GM18858 (cell line): ENCODE measurements at regions not wholly inside any gene's neighbourhood (a gene's known extent, or its start where the extent isn't known, plus 50 kb on each side); places are given as distances from the start of the nearest gene placed in this dataset.

ENCODE experiments used
- ATAC-seq: cut with Tn5 transposase; IDR thresholded peaks from one replicate; pipeline ENCODE4 v1.9.1; 2021; ENCODE audit not compliant: unreplicated experiment

- no peak for ATAC-seq
Observed at GRCh38 chr9:129403779-129404620, 216.9 kb downstream of the C9orf50 start.

GRCh38 chr9:129402931-129403778, 217.7 kb downstream of the C9orf50 start:
- no peak for ATAC-seq

DNA sequence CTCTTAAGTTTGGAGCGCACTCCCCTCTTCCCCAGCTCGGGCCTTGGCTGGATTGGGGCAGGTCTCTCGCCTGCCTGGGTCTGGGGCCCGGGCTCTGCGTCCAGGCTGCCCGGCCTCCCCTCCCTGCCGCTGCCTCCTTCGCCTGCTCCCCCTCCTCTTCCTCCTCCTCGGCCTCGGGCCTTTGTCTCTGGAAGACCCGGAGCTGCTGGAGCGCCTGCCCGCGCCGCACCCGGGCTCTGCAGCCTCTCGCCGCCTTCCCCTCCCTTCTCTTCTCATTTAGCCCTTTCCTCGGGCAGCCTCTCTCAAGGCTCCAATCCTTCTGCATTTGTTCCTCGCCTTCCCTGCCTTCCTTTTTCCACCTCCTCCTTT, 218.5 kb downstream of the C9orf50 start:
- no peak for ATAC-seq

DNA sequence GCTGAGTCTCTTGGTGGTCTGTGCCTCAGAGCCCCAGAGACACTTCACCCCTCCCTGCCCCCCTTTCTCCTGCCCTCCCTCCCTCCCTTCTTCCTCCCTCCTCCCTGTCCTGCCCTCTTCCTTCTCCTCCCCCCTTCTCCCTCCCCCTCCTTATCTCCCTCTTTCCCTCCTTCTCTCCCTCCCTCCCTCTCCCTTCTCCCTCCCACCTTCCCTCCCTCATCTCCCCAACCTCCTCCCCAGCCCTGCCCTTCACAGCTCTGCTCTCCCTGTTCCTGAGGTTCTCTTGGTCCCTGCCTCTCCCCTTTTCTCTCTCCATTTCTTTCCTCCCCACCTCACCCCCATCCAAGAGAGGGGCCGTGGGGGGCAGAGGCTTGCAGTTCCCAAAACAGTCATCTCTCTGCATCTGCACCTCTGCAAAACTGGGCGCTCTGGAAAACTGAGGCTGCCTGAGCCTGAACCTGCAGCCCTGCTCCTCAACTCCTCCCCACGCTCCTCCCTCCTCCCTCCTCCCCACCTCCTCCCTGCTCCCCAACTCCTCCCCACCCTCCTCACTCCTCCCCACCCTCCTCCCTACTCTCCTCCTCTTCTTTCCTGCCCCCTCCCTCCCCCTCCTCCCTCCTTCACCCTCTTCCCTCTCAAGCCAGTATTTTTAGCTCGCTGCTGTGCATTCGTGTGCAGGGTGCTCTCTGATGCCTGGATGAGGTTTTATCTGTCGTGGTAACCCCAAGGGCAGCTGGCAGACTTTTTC, 219.1 kb downstream of the C9orf50 start:
- no peak for ATAC-seq

GRCh38 chr9:129400971-129401622, 219.8 kb downstream of the C9orf50 start:
- ATAC-seq: no peak

DNA sequence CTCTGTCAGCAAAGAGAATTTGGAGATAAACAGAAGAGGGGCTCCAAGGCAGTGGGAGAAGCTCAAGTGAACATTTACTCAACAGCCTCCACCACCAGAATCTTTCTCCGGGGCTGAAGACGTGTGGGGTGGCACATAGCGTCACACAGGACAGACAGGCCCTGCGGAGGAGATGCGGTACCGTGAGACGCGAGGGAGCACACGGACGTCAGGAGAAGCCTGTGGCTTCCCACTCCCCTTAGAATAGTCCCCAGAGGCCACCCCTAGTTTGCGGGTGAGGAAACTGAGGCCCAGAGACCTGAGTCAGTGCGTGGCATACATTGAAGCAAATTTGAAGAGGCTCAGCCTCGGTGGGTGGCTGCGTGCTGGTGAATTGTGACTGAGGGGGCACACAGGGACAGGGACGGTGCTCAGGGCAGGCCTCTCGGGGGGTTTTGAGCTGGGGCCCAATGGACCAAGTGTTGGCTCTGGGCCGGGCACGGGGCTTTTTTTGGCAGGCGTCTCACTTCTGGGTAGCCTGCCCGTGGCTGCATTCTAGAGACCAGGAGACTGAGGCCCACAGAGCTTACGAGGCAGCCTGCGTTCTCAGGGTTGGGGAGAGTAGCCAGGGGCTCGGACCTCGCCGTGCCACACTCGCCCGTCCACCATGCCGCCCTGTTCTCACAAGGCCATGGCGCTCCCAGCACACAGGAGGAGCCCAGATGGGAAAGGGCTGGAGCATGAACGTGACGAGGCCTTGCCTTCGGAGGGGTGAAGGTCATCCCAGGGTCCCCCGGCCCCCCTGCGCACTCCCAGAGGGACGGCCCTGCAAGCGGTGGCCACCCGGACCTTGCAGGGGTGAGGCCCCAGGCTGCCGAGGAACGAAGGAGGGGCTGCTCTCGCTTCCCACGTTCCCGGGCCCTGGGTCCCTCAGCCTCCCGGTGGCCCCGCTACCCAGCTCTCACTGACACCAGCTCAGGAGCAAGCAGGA, 220.6 kb downstream of the C9orf50 start:
- no peak for ATAC-seq

- no peak for ATAC-seq
Observed at GRCh38 chr9:129399634-129399990, 221.3 kb downstream of the C9orf50 start.

- ATAC-seq: no peak
Observed at GRCh38 chr9:129398961-129399633, 221.0 kb upstream of the IER5L start.

- ATAC-seq: no peak
Observed at GRCh38 chr9:129398101-129398960, 220.3 kb upstream of the IER5L start.

- no peak for ATAC-seq
Observed at GRCh38 chr9:129397335-129397734, 219.3 kb upstream of the IER5L start.

GRCh38 chr9:129396365-129396708, 218.3 kb upstream of the IER5L start:
- no peak for ATAC-seq

- ATAC-seq: no peak
Observed at GRCh38 chr9:129395633-129396364, 217.7 kb upstream of the IER5L start.

DNA sequence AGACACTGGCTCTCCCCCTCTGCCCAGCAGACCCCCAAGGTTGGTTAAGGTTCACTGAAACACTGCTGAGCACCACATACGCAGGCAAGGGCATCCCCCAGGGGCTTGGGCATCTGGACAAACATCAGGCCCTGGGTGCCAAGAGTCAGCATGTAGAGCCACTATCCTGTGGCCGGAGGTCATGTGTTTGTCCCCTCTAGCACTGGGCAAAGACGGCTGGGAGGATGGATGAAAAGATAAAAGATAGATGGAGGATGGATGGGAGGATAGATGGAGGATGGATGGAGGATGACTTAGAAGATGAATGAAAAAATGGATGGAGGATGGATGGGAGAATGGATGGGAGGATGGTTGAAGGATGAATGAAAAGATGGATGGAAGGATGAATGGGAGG, 216.8 kb upstream of the IER5L start:
- ATAC-seq: no peak

GRCh38 chr9:129394061-129394885, 216.2 kb upstream of the IER5L start:
- ATAC-seq: no peak

GRCh38 chr9:129393064-129393463, 215.0 kb upstream of the IER5L start:
- ATAC-seq: no peak

- ATAC-seq: no peak
Observed at GRCh38 chr9:129392093-129392541, 214.1 kb upstream of the IER5L start.

DNA sequence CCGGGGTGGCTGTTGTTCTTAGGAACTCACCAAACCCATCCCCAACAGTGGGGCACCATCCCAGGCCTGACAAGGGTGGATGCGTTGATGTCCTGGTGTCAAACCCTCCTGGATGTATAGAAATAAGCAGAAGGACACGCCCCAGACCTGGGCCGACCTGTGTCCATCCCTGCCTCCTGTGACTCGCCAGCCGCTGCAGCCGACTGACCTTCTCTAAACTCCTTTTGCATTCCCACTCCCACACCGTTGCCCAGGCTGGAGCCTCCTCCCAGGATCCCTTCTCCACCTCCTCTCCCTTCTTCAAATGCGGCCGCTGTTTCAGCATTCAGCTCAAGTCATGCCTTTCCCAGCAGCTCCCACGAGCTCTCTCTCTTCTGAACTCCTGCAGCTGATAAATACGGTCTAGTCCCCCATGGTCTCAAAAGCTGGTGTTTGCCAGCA, 213.2 kb upstream of the IER5L start:
- ATAC-seq: no peak
